CD14-positive monocyte (primary cell): ENCODE measurements at regions not wholly inside any gene's neighbourhood (a gene's known extent, or its start where the extent isn't known, plus 50 kb on each side); places are given as distances from the start of the nearest gene placed in this dataset.

ENCODE experiments used
- DNase-seq, 3 donors: peaks; one replicate each; pipeline ENCODE4 v3.0.0-alpha.2; 2011 to 2022
- H2AFZ ChIP-seq: 2 replicates; pipeline ENCODE4 v1.6.0; 2012; ENCODE audit warnings: mild to moderate bottlenecking, low read depth, low read length, inconsistent platforms; ENCODE audit not compliant: insufficient read depth, poor library complexity, severe bottlenecking
- H3K27ac ChIP-seq, 2 donors: 1 replicate in 1 of 2; 2 replicates in 1 of 2; pipeline ENCODE4 v1.5.1; 2012 to 2013; ENCODE audit warnings: low read length in 2 of 2, control low read depth in 1 of 2, inconsistent platforms in 1 of 2, low read depth in 1 of 2, mild to moderate bottlenecking in 1 of 2
- H3K27me3 ChIP-seq, 2 donors: one replicate each; pipeline versions ENCODE4 v1.6.0 to v1.6.1; 2011 to 2013; ENCODE audit warnings: low read length in 2 of 2; ENCODE audit not compliant: control insufficient read depth in 2 of 2, insufficient read depth in 2 of 2
- H3K36me3 ChIP-seq, 2 donors: replicated peaks in 1 of 2; 1 replicate in 1 of 2; 2 replicates in 1 of 2; pipeline versions ENCODE4 v1.5.1 to v1.6.1; 2012 to 2013; ENCODE audit warnings: low read length in 2 of 2, control low read depth in 1 of 2, inconsistent platforms in 1 of 2, mild to moderate bottlenecking in 1 of 2; ENCODE audit not compliant: insufficient read depth in 2 of 2, control insufficient read depth in 1 of 2
- H3K4me1 ChIP-seq, 2 donors: 1 replicate in 1 of 2; 2 replicates in 1 of 2; pipeline versions ENCODE4 v1.5.1 to v1.6.1; 2012 to 2013; ENCODE audit warnings: low read length in 2 of 2, control low read depth in 1 of 2, inconsistent platforms in 1 of 2, mild to moderate bottlenecking in 1 of 2, moderate library complexity in 1 of 2; ENCODE audit not compliant: insufficient read depth in 2 of 2, control insufficient read depth in 1 of 2
- H3K4me2 ChIP-seq: replicated peaks from 2 replicates; pipeline ENCODE3; 2012; ENCODE audit warnings: low read length, moderate library complexity, mild to moderate bottlenecking; ENCODE audit not compliant: poor library complexity, severe bottlenecking; ENCODE audit errors: extremely low read depth
- H3K4me3 ChIP-seq, 3 experiments: fragments of 200-600 bp in 1 of 3; sonication (generic) in 1 of 3; replicated peaks in 1 of 3; 1 replicate in 2 of 3; 2 replicates in 1 of 3; pipeline ENCODE4 v1.5.1; 2011 to 2013; ENCODE audit warnings: low read length in 3 of 3, mild to moderate bottlenecking in 3 of 3, control low read depth in 2 of 3, low read depth in 2 of 3, inconsistent platforms in 1 of 3, moderate library complexity in 1 of 3
- H3K79me2 ChIP-seq: 2 replicates; pipeline ENCODE4 v1.6.0; 2012; ENCODE audit warnings: mild to moderate bottlenecking, control low read depth, inconsistent platforms, low read length, moderate library complexity; ENCODE audit not compliant: insufficient read depth
- H3K9ac ChIP-seq: 2 replicates; pipeline ENCODE4 v1.6.0; 2017; ENCODE audit warnings: low read length, mild to moderate bottlenecking; ENCODE audit not compliant: insufficient read depth, poor library complexity, severe bottlenecking
- H3K9me3 ChIP-seq, 2 donors: replicated peaks in 1 of 2; 1 replicate in 1 of 2; 2 replicates in 1 of 2; pipeline versions ENCODE4 v1.5.1 to v1.6.1; 2012 to 2013; ENCODE audit warnings: low read length in 2 of 2, control low read depth in 1 of 2; ENCODE audit not compliant: control insufficient read depth in 1 of 2, insufficient read depth in 1 of 2
- H4K20me1 ChIP-seq: 2 replicates; pipeline ENCODE4 v1.6.0; 2012; ENCODE audit warnings: mild to moderate bottlenecking, low read length, control low read depth, moderate library complexity; ENCODE audit not compliant: insufficient read depth
- H3K27ac Mint-ChIP-seq, 7 donors: one replicate each; pipeline ENCODE4 v1.8.0; 2020; ENCODE audit warnings: mild to moderate bottlenecking in 7 of 7, mixed read lengths in 7 of 7, moderate library complexity in 6 of 7, inconsistent platforms in 2 of 7
- H3K27me3 Mint-ChIP-seq, 3 donors: one replicate each; pipeline ENCODE4 v1.8.0; 2021 to 2022; ENCODE audit warnings: low read depth in 3 of 3, mild to moderate bottlenecking in 3 of 3, mixed read lengths in 3 of 3, moderate library complexity in 3 of 3, inconsistent platforms in 1 of 3
- H3K36me3 Mint-ChIP-seq, 2 donors: one replicate each; pipeline ENCODE4 v1.8.0; 2020; ENCODE audit warnings: mixed read lengths in 2 of 2, inconsistent platforms in 1 of 2, mild to moderate bottlenecking in 1 of 2
- H3K4me1 Mint-ChIP-seq: one replicate; pipeline ENCODE4 v1.8.0; 2020; ENCODE audit warnings: mild to moderate bottlenecking, mixed read lengths
- H3K4me3 Mint-ChIP-seq, 2 donors: one replicate each; pipeline ENCODE4 v1.8.0; 2020; ENCODE audit warnings: mild to moderate bottlenecking in 2 of 2, mixed read lengths in 2 of 2, moderate library complexity in 1 of 2
- H3K9me3 Mint-ChIP-seq, 7 donors: one replicate each; pipeline ENCODE4 v1.8.0; 2020 to 2022; ENCODE audit warnings: mixed read lengths in 7 of 7, mild to moderate bottlenecking in 6 of 7, moderate library complexity in 6 of 7, inconsistent platforms in 2 of 7
- CTCF ChIP-seq: fragments of 200-600 bp; IDR thresholded peaks from one replicate; pipeline ENCODE4 v1.8.0; 2022; ENCODE audit warnings: antibody characterized with exemption, mild to moderate bottlenecking
- WGBS: methylation state at CpG from one replicate; pipeline ENCODE4 v1.1.5; 2013; ENCODE audit warnings: missing lambda C conversion rate; ENCODE audit not compliant: insufficient coverage; 5-methylcytosine and 5-hydroxymethylcytosine counted together
- intact Hi-C, 2 donors: fragments of 100-400 bp; cut with micrococcal nuclease; formaldehyde crosslinking; loops; one replicate each; pipeline versions ENCODE4 v1.15.0 to v1.15.1; 2023

- DNase-seq, result no peak
- Mint-ChIP-seq H3K4me3 (no peak overlapping the region), H3K27me3 (peaks cover 4 to 10% (median 7%) of the 10 kb centered on the region in 3 donors), H3K4me1 (no peaks in the 10 kb centered on the region), H3K36me3 (no peaks in the 10 kb centered on the region), H3K27ac (no peak overlapping the region), H3K9me3 (peaks cover 0 to 3% (median 0%) of the 10 kb centered on the region in 7 donors)
- Histone ChIP-seq H3K79me2 (no peaks in the 10 kb centered on the region), H3K9ac (no peak overlapping the region), H3K27me3 (peaks cover 0 to 3% of the 10 kb centered on the region in 2 donors), H3K4me2 (no peak overlapping the region), H3K27ac (no peak overlapping the region), H2AFZ (no peak overlapping the region), H3K4me3 (no peak overlapping the region), H4K20me1 (no peaks in the 10 kb centered on the region), H3K4me1 (no peaks in the 10 kb centered on the region), H3K36me3 (no peaks in the 10 kb centered on the region), H3K9me3 (no peaks in the 10 kb centered on the region)
- no peak for TF ChIP-seq CTCF
- intact Hi-C loops, result no loop called here
- 15% methylated on average over 2 of the region's 3 CpGs for WGBS
Measured at GRCh38 chr11:32013603-32014002, 77.3 kb upstream of the RCN1 start.

- no peak overlapping the region for H3K9ac ChIP-seq
- H3K27ac ChIP-seq, result no peak overlapping the region
- Mint-ChIP-seq H3K27ac (no peak overlapping the region), H3K9me3 (peaks cover 0 to 3% (median 0%) of the 10 kb centered on the region in 7 donors), H3K4me1 (no peaks in the 10 kb centered on the region), H3K4me3 (no peak overlapping the region), H3K27me3 (peaks cover 4 to 18% (median 4%) of the 10 kb centered on the region in 3 donors), H3K36me3 (no peaks in the 10 kb centered on the region)
- 93% methylated on average over 2 of the region's 6 CpGs for WGBS
- no peaks in the 10 kb centered on the region for H3K27me3 ChIP-seq
- no peaks in the 10 kb centered on the region for H3K79me2 ChIP-seq
- DNase-seq, result no peak
- no peaks in the 10 kb centered on the region for H3K36me3 ChIP-seq
- H3K4me1 ChIP-seq, result no peaks in the 10 kb centered on the region
- no peak overlapping the region for H3K4me3 ChIP-seq
- no peak overlapping the region for H2AFZ ChIP-seq
- H4K20me1 ChIP-seq, result no peaks in the 10 kb centered on the region
- no peaks in the 10 kb centered on the region for H3K9me3 ChIP-seq
- no peak overlapping the region for H3K4me2 ChIP-seq
- intact Hi-C loops, result no loop called here
- TF ChIP-seq CTCF, result no peak
Measured at GRCh38 chr11:32012049-32012448, 78.8 kb upstream of the RCN1 start.
